Neural crest cell (in vitro differentiated cells): ENCODE measurements at regions not wholly inside any gene's neighbourhood (a gene's known extent, or its start where the extent isn't known, plus 50 kb on each side); places are given as distances from the start of the nearest gene placed in this dataset.

Source experiments
- DNase-seq: peaks from one replicate; pipeline ENCODE4 v3.0.0; 2021; ENCODE audit warnings: low read depth, mixed read lengths, low spot score
- H3K27ac Mint-ChIP-seq: one replicate; pipeline ENCODE4 v1.8.0; 2021; ENCODE audit warnings: mild to moderate bottlenecking, mixed read lengths; ENCODE audit not compliant: unreplicated experiment
- H3K27me3 Mint-ChIP-seq: 2 replicates; pipeline ENCODE4 v1.8.0; 2021; ENCODE audit warnings: low read depth, mild to moderate bottlenecking, mixed read lengths
- H3K36me3 Mint-ChIP-seq: 2 replicates; pipeline ENCODE4 v1.8.0; 2021; ENCODE audit warnings: low read depth, mild to moderate bottlenecking, mixed read lengths
- H3K4me1 Mint-ChIP-seq: 2 replicates; pipeline ENCODE4 v1.8.0; 2021; ENCODE audit warnings: mixed read lengths
- H3K4me3 Mint-ChIP-seq: one replicate; pipeline ENCODE4 v1.8.0; 2021; ENCODE audit warnings: mild to moderate bottlenecking, mixed read lengths
- H3K9me3 Mint-ChIP-seq: 2 replicates; pipeline ENCODE4 v1.8.0; 2021; ENCODE audit warnings: mixed read lengths
- CTCF ChIP-seq: fragments of 200-600 bp; sonication (generic); conservative IDR thresholded peaks from 2 replicates; pipeline ENCODE4 v1.5.0; 2021; ENCODE audit warnings: antibody characterized with exemption, mild to moderate bottlenecking

- Mint-ChIP-seq H3K9me3 (no peaks in the 10 kb centered on the region), H3K4me3 (no peak overlapping the region), H3K36me3 (no peaks in the 10 kb centered on the region), H3K27me3 (peaks cover 5% of the 10 kb centered on the region), H3K27ac (no peak overlapping the region), H3K4me1 (peaks cover 19% of the 10 kb centered on the region)
- no peak for TF ChIP-seq CTCF
- DNase-seq, result no peak
These were observed 57.7 kb upstream of the RASGRP1 start for GRCh38 chr15:38622304-38622703.

- H3K4me1 Mint-ChIP-seq, result peaks cover 14% of the 10 kb centered on the region
- TF ChIP-seq CTCF, result no peak
- no peaks in the 10 kb centered on the region for H3K9me3 Mint-ChIP-seq
- peaks cover 5% of the 10 kb centered on the region for H3K27me3 Mint-ChIP-seq
- no peak overlapping the region for H3K27ac Mint-ChIP-seq
- H3K4me3 Mint-ChIP-seq, result no peak overlapping the region
- DNase-seq, result no peak
- no peaks in the 10 kb centered on the region for H3K36me3 Mint-ChIP-seq
These were observed 58.3 kb upstream of the RASGRP1 start for GRCh38 chr15:38622908-38623307.

GRCh38 chr15:38623744-38624143 is 59.1 kb upstream of the RASGRP1 start:
- Mint-ChIP-seq H3K4me3 (no peak overlapping the region), H3K9me3 (no peaks in the 10 kb centered on the region), H3K36me3 (no peaks in the 10 kb centered on the region), H3K27ac (no peak overlapping the region), H3K27me3 (peaks cover 5% of the 10 kb centered on the region), H3K4me1 (peaks cover 14% of the 10 kb centered on the region)
- no peak for TF ChIP-seq CTCF
- no peak for DNase-seq

- no peak overlapping the region for H3K27ac Mint-ChIP-seq
- H3K9me3 Mint-ChIP-seq, result no peaks in the 10 kb centered on the region
These were observed 59.9 kb upstream of the RASGRP1 start for GRCh38 chr15:38624244-38625205.

GRCh38 chr15:38625886-38626285 is 61.3 kb upstream of the RASGRP1 start:
- Mint-ChIP-seq H3K9me3 (no peaks in the 10 kb centered on the region), H3K4me3 (no peak overlapping the region), H3K27ac (no peak overlapping the region), H3K4me1 (peaks cover 12% of the 10 kb centered on the region), H3K36me3 (no peaks in the 10 kb centered on the region), H3K27me3 (peaks cover 5% of the 10 kb centered on the region)
- no peak for DNase-seq
- TF ChIP-seq CTCF, result no peak

More at GRCh38 chr15:38624244-38625205, 59.9 kb upstream of the RASGRP1 start:
- H3K27me3 Mint-ChIP-seq, result peaks cover 5% of the 10 kb centered on the region
- H3K36me3 Mint-ChIP-seq, result no peaks in the 10 kb centered on the region
- DNase-seq, result no peak
- TF ChIP-seq CTCF, result no peak
- H3K4me1 Mint-ChIP-seq, result peaks cover 14% of the 10 kb centered on the region
- no peak overlapping the region for H3K4me3 Mint-ChIP-seq
